Upper lobe of right lung (tissue), 1 donor: ENCODE measurements at regions not wholly inside any gene's neighbourhood (a gene's known extent, or its start where the extent isn't known, plus 50 kb on each side); places are given as distances from the start of the nearest gene placed in this dataset.

Experiments
- ATAC-seq: fragments of 200-7000 bp; cut with Tn5 transposase; one replicate; pipeline ENCODE4 v1.9.1; 2020; ENCODE audit warnings: mild to moderate bottlenecking, moderate library complexity
- DNase-seq: peaks from one replicate; pipeline ENCODE4 v3.0.0-alpha.2; 2020
- H3K27ac ChIP-seq: fragments of 200-600 bp; one replicate; pipeline ENCODE4 v1.8.0; 2022
- H3K27me3 ChIP-seq: fragments of 200-600 bp; one replicate; pipeline ENCODE4 v1.8.0; 2022; ENCODE audit warnings: mild to moderate bottlenecking
- H3K36me3 ChIP-seq: fragments of 200-600 bp; one replicate; pipeline ENCODE4 v1.8.0; 2022
- H3K4me1 ChIP-seq: fragments of 200-600 bp; one replicate; pipeline ENCODE4 v1.8.0; 2022
- H3K4me3 ChIP-seq: fragments of 200-600 bp; one replicate; pipeline ENCODE4 v1.8.0; 2022; ENCODE audit warnings: mild to moderate bottlenecking
- H3K9me3 ChIP-seq: fragments of 200-600 bp; one replicate; pipeline ENCODE4 v1.8.0; 2022
- CTCF ChIP-seq: fragments of 200-600 bp; IDR thresholded peaks from one replicate; pipeline ENCODE4 v1.8.0; 2022; ENCODE audit warnings: antibody characterized with exemption
- intact Hi-C: fragments of 100-400 bp; cut with DNase I; formaldehyde crosslinking; loops from one replicate; pipeline ENCODE4 v1.11.0; 2022
- donor health status: DM: no; HTN: yes; CAD: no; lungs with severe emphysema.

GRCh38 chr3:64983583-64984359, 296.0 kb upstream of the ADAMTS9 start:
- H3K4me3 ChIP-seq = no peak overlapping the region
- DNase-seq = no peak
- no peaks in the 10 kb centered on the region for H3K4me1 ChIP-seq
- no peaks in the 10 kb centered on the region for H3K36me3 ChIP-seq
- H3K27ac ChIP-seq = no peak overlapping the region
- no peak for ATAC-seq
- intact Hi-C loops = no loop called here
- no peaks in the 10 kb centered on the region for H3K9me3 ChIP-seq
- TF ChIP-seq CTCF = no peak
- H3K27me3 ChIP-seq = no peaks in the 10 kb centered on the region

GRCh38 chr3:64977308-64978100, 289.7 kb upstream of the ADAMTS9 start:
- ATAC-seq (no peak), DNase-seq (no peak)
- Histone ChIP-seq H3K36me3 (no peaks in the 10 kb centered on the region), H3K4me1 (no peaks in the 10 kb centered on the region), H3K4me3 (no peak overlapping the region), H3K27ac (no peak overlapping the region), H3K27me3 (no peaks in the 10 kb centered on the region), H3K9me3 (no peaks in the 10 kb centered on the region)
- no peak for TF ChIP-seq CTCF
- intact Hi-C loops = no loop called here

GRCh38 chr3:64976456-64976855, 288.7 kb upstream of the ADAMTS9 start:
- no peaks in the 10 kb centered on the region for H3K36me3 ChIP-seq
- H3K9me3 ChIP-seq = no peaks in the 10 kb centered on the region
- intact Hi-C loops = no loop called here
- no peaks in the 10 kb centered on the region for H3K27me3 ChIP-seq
- no peak overlapping the region for H3K4me3 ChIP-seq
- TF ChIP-seq CTCF = no peak
- no peak for ATAC-seq
- DNase-seq = no peak
- H3K27ac ChIP-seq = no peak overlapping the region
- no peaks in the 10 kb centered on the region for H3K4me1 ChIP-seq

- no peak for TF ChIP-seq CTCF
- intact Hi-C loops = no loop called here
- H3K4me3 ChIP-seq = no peak overlapping the region
- DNase-seq = no peak
- no peak overlapping the region for H3K27ac ChIP-seq
- no peaks in the 10 kb centered on the region for H3K4me1 ChIP-seq
- ATAC-seq = no peak
- H3K36me3 ChIP-seq = no peaks in the 10 kb centered on the region
- no peaks in the 10 kb centered on the region for H3K27me3 ChIP-seq
- no peaks in the 10 kb centered on the region for H3K9me3 ChIP-seq
Observed at GRCh38 chr3:64975147-64975546, 287.3 kb upstream of the ADAMTS9 start.

- TF ChIP-seq CTCF = no peak
- no peaks in the 10 kb centered on the region for H3K27me3 ChIP-seq
- no peak overlapping the region for H3K27ac ChIP-seq
- no peaks in the 10 kb centered on the region for H3K4me1 ChIP-seq
- no peaks in the 10 kb centered on the region for H3K36me3 ChIP-seq
- H3K9me3 ChIP-seq = no peaks in the 10 kb centered on the region
- no peak for ATAC-seq
- intact Hi-C loops = no loop called here
- no peak for DNase-seq
- no peak overlapping the region for H3K4me3 ChIP-seq
Observed at GRCh38 chr3:64974401-64974800, 286.6 kb upstream of the ADAMTS9 start.
